ENCODE measurements at regions not wholly inside any gene's neighbourhood (a gene's known extent, or its start where the extent isn't known, plus 50 kb on each side); places are given as distances from the start of the nearest gene placed in this dataset.

GRCh38 chr11:106399076-106399511, 321.6 kb downstream of the AASDHPPT start:
- TF ChIP-seq EZH2phosphoT487 (IDR thresholded peaks at IDR 0.05; ENCODE audit: borderline replicate concordance, low read length) (no peak), CTCF (conservative IDR thresholded peaks at IDR 0.05; ENCODE audit: low read depth, low read length) (no peak)

Measured in PC-3 (cell line).